C4-2B (cell line): ENCODE measurements at regions not wholly inside any gene's neighbourhood (a gene's known extent, or its start where the extent isn't known, plus 50 kb on each side); places are given as distances from the start of the nearest gene placed in this dataset.

ENCODE experiments used
- CTCF ChIP-seq: fragments of 450-650 bp; conservative IDR thresholded peaks from 2 replicates; pipeline ENCODE4 v1.5.1; 2017; ENCODE audit warnings: mild to moderate bottlenecking
- ZFX ChIP-seq: fragments of 450-650 bp; IDR thresholded peaks from 2 replicates; pipeline ENCODE4 v1.6.1; 2017

- no peak for TF ChIP-seq CTCF
- TF ChIP-seq ZFX, result no peak
These were observed 53.3 kb upstream of the CNTNAP5 start for GRCh38 chr2:123971564-123972318.
